ENCODE measurements at regions not wholly inside any gene's neighbourhood (a gene's known extent, or its start where the extent isn't known, plus 50 kb on each side); places are given as distances from the start of the nearest gene placed in this dataset.

DNA sequence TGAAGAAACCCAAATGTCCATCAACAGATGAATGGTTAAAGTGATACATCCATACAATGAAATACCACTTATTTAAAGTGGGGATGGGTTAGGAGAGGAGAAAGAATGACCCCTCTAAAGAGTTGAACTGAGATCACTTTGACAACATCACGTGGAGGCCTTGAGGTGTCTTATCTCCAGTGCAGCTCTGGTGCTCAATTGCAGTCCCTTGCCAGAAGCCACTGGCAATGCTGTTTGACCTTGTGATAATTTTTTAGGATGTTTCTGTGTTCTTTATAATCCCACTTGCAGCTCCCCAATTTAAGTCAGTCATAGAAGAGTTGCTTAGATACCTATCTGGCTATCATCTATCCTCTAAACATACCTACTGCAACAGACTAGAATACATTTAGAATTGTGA, 167.6 kb downstream of the ZNF648 start:
- no peak for TF ChIP-seq E2F4 (CRISPR knock-in tag; IDR thresholded peaks at IDR 0.05; ENCODE audit: borderline replicate concordance, low read depth)
- TF ChIP-seq, protein P1, sequence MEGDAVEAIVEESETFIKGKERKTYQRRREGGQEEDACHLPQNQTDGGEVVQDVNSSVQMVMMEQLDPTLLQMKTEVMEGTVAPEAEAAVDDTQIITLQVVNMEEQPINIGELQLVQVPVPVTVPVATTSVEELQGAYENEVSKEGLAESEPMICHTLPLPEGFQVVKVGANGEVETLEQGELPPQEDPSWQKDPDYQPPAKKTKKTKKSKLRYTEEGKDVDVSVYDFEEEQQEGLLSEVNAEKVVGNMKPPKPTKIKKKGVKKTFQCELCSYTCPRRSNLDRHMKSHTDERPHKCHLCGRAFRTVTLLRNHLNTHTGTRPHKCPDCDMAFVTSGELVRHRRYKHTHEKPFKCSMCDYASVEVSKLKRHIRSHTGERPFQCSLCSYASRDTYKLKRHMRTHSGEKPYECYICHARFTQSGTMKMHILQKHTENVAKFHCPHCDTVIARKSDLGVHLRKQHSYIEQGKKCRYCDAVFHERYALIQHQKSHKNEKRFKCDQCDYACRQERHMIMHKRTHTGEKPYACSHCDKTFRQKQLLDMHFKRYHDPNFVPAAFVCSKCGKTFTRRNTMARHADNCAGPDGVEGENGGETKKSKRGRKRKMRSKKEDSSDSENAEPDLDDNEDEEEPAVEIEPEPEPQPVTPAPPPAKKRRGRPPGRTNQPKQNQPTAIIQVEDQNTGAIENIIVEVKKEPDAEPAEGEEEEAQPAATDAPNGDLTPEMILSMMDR (IDR thresholded peaks at IDR 0.05), result no peak

All from WTC11 (cell line).